ELF-1 (cell line): ENCODE measurements at regions not wholly inside any gene's neighbourhood (a gene's known extent, or its start where the extent isn't known, plus 50 kb on each side); places are given as distances from the start of the nearest gene placed in this dataset.
A peak's percentile ranks its signal among the peaks of the same experiment; 100 is the strongest.

Experiments
- DNase-seq: peaks from one replicate; pipeline ENCODE4 v3.0.0-alpha.2; 2016; ENCODE audit warnings: low read depth, low spot score

- DNase-seq = no peak
These were observed 438.8 kb upstream of the TGFBR2 start for GRCh38 chr3:30167541-30168011.

- DNase-seq = no peak
These were observed 436.9 kb upstream of the TGFBR2 start for GRCh38 chr3:30169487-30169886.

- DNase-seq = no peak
These were observed 435.5 kb upstream of the TGFBR2 start for GRCh38 chr3:30170681-30171438.

GRCh38 chr3:30174357-30174756 is 432.0 kb upstream of the TGFBR2 start:
- DNase-seq = no peak

GRCh38 chr3:30180310-30181177 is 425.9 kb upstream of the TGFBR2 start:
- DNase-seq = no peak

GRCh38 chr3:30181178-30181465 is 425.3 kb upstream of the TGFBR2 start:
- DNase-seq = no peak

- DNase-seq = no peak
These were observed 424.8 kb upstream of the TGFBR2 start for GRCh38 chr3:30181581-30181980.

- DNase-seq = no peak
These were observed 423.0 kb upstream of the TGFBR2 start for GRCh38 chr3:30183421-30183820.

- no peak for DNase-seq
These were observed 422.1 kb upstream of the TGFBR2 start for GRCh38 chr3:30184091-30184810.

GRCh38 chr3:30185872-30186271 is 420.5 kb upstream of the TGFBR2 start:
- no peak for DNase-seq

- no peak for DNase-seq
These were observed 419.6 kb upstream of the TGFBR2 start for GRCh38 chr3:30186741-30187219.

GRCh38 chr3:30187366-30187765 is 419.0 kb upstream of the TGFBR2 start:
- no peak for DNase-seq

GRCh38 chr3:30188713-30189112 is 417.7 kb upstream of the TGFBR2 start:
- DNase-seq = peak; percentile 12

GRCh38 chr3:30189900-30190299 is 416.5 kb upstream of the TGFBR2 start:
- no peak for DNase-seq

- no peak for DNase-seq
These were observed 412.8 kb upstream of the TGFBR2 start for GRCh38 chr3:30193625-30194044.

- no peak for DNase-seq
These were observed 411.0 kb upstream of the TGFBR2 start for GRCh38 chr3:30195352-30195751.

- peak; percentile 7 for DNase-seq
These were observed 408.2 kb upstream of the TGFBR2 start for GRCh38 chr3:30198162-30198561.

- DNase-seq = peak; percentile 49
These were observed 407.2 kb upstream of the TGFBR2 start for GRCh38 chr3:30199096-30199759.

GRCh38 chr3:30199855-30200254 is 406.5 kb upstream of the TGFBR2 start:
- DNase-seq = no peak

- DNase-seq = no peak
These were observed 404.7 kb upstream of the TGFBR2 start for GRCh38 chr3:30201715-30202114.

GRCh38 chr3:30203301-30203700 is 403.1 kb upstream of the TGFBR2 start:
- no peak for DNase-seq

- no peak for DNase-seq
These were observed 402.3 kb upstream of the TGFBR2 start for GRCh38 chr3:30204126-30204525.
